HepG2 (cell line): ENCODE measurements at regions not wholly inside any gene's neighbourhood (a gene's known extent, or its start where the extent isn't known, plus 50 kb on each side); places are given as distances from the start of the nearest gene placed in this dataset.

ENCODE experiments used
- ATAC-seq: fragments of 200-7000 bp; cut with Tn5 transposase; 3 replicates; pipeline ENCODE4 v1.9.1; 2020; ENCODE audit warnings: mild to moderate bottlenecking, moderate library complexity
- BruUV-seq: library from RNA; stranded (reverse); fragments of 400-500 nt; replicated peaks from 2 replicates; lab custom pipeline; 2021; lab: Mats Ljungman, UMichigan
- CTCF ChIA-PET: fragments of 300-600 bp; formaldehyde crosslinking; extraction: SDS; loops from one replicate; lab custom pipeline; 2021; ENCODE audit warnings: low total read pairs, inconsistent platforms, low intra/inter-chr PET ratio; lab: Yijun Ruan, JAX
- POLR2A ChIA-PET: fragments of 350-600 bp; sonication (Branson Sonifier 250); formaldehyde crosslinking; loops from one replicate; lab custom pipeline; 2020; ENCODE audit warnings: antibody characterized with exemption, inconsistent platforms; lab: Yijun Ruan, JAX
- DNase-seq: peaks from one replicate; pipeline ENCODE4 v3.0.0-alpha.2; 2015; ENCODE audit warnings: low spot score
- FAIRE-seq: peaks from 3 replicates; lab custom pipeline; 2011; peaks lifted over from hg19 to GRCh38; lab: Jason Lieb, UNC
- H2AFZ ChIP-seq: one replicate; pipeline ENCODE4 v1.6.1; 2011; ENCODE audit warnings: low read length, inconsistent platforms
- H3K27ac ChIP-seq: fragments of 300-600 bp; 3 replicates; pipeline ENCODE4 v1.8.0; 2011; ENCODE audit warnings: mixed run types, mild to moderate bottlenecking, mixed read lengths, low read length, inconsistent platforms; ENCODE audit not compliant: insufficient read depth; ENCODE audit errors: extremely low read length
- H3K27me3 ChIP-seq, 2 experiments: fragments of 200-600 bp in 1 of 2; 2 replicates in 1 of 2; 3 replicates in 1 of 2; pipeline versions ENCODE4 v1.6.0 to v1.8.0; 2011; ENCODE audit warnings: low read length in 2 of 2, mild to moderate bottlenecking in 2 of 2, moderate library complexity in 2 of 2, inconsistent platforms in 1 of 2; ENCODE audit not compliant: insufficient read depth in 2 of 2, control insufficient read depth in 1 of 2
- H3K36me3 ChIP-seq, 2 experiments: fragments of 200-600 bp in 1 of 2; replicated peaks in 1 of 2; 2 replicates in 1 of 2; 3 replicates in 1 of 2; pipeline versions ENCODE4 v1.5.1 to v1.8.0; 2011; ENCODE audit warnings: low read length in 2 of 2, inconsistent platforms in 1 of 2; ENCODE audit not compliant: insufficient read depth in 2 of 2, control insufficient read depth in 1 of 2
- H3K4me1 ChIP-seq: 2 replicates; pipeline ENCODE4 v1.5.1; 2012; ENCODE audit warnings: low read length, inconsistent platforms; ENCODE audit not compliant: insufficient read depth
- H3K4me2 ChIP-seq: 2 replicates; pipeline ENCODE4 v1.6.0; 2011; ENCODE audit warnings: low read depth, low read length, inconsistent platforms
- H3K4me3 ChIP-seq, 3 experiments: fragments of 200-600 bp in 1 of 3; sonication (generic), shearing (Covaris generic) in 1 of 3; replicated peaks in 1 of 3; 2 replicates each; pipeline ENCODE4 v1.5.1; 2011 to 2016; ENCODE audit warnings: low read length in 3 of 3, inconsistent platforms in 2 of 3, low read depth in 2 of 3, mild to moderate bottlenecking in 2 of 3, control low read depth in 1 of 3, mixed read lengths in 1 of 3; ENCODE audit not compliant: insufficient read depth in 1 of 3
- H3K79me2 ChIP-seq: one replicate; pipeline ENCODE4 v1.6.1; 2011; ENCODE audit warnings: low read length, inconsistent platforms; ENCODE audit not compliant: insufficient read depth
- H3K9ac ChIP-seq: 2 replicates; pipeline ENCODE4 v1.6.0; 2011; ENCODE audit warnings: mild to moderate bottlenecking, low read depth, low read length, inconsistent platforms; ENCODE audit not compliant: insufficient read depth
- H3K9me3 ChIP-seq: 2 replicates; pipeline ENCODE4 v1.5.1; 2012; ENCODE audit warnings: mild to moderate bottlenecking, low read length
- H4K20me1 ChIP-seq: 2 replicates; pipeline ENCODE4 v1.6.0; 2011; ENCODE audit warnings: inconsistent platforms, mild to moderate bottlenecking, low read length, moderate library complexity; ENCODE audit not compliant: insufficient read depth
- HIC2 ChIP-seq: sonication (generic); formaldehyde crosslinking; IDR thresholded peaks from 2 replicates; pipeline ENCODE4 v1.9.0; 2022; ENCODE audit warnings: low read depth, missing genetic modification reagents
- MBNL3 ChIP-seq: fragments of 250-450 bp; sonication (Bioruptor Pico); conservative IDR thresholded peaks from 2 replicates; pipeline ENCODE4 v1.8.0; 2022; ENCODE audit warnings: mild to moderate bottlenecking, inconsistent platforms
- PHF5A ChIP-seq: IDR thresholded peaks from one replicate; pipeline ENCODE4 v1.6.1; 2018; ENCODE audit warnings: low read depth, missing genetic modification reagents; ENCODE audit not compliant: unreplicated experiment
- ZHX2 ChIP-seq, 2 experiments: sonication (generic) in 1 of 2; formaldehyde crosslinking in 1 of 2; IDR thresholded peaks; 2 replicates each; pipeline versions ENCODE4 v1.6.1 to v1.9.0; 2014 to 2022; ENCODE audit warnings: antibody characterized with exemption in 1 of 2, borderline replicate concordance in 1 of 2, inconsistent platforms in 1 of 2, low read depth in 1 of 2, missing genetic modification reagents in 1 of 2
- ZNF10 ChIP-seq: sonication (generic); formaldehyde crosslinking; IDR thresholded peaks from 2 replicates; pipeline ENCODE4 v1.4.0; 2020; ENCODE audit warnings: mild to moderate bottlenecking, low read depth, missing genetic modification reagents, borderline replicate concordance
- ZNF281 ChIP-seq: sonication (generic); formaldehyde crosslinking; IDR thresholded peaks from 2 replicates; pipeline ENCODE4 v1.4.0; 2020; ENCODE audit warnings: missing genetic modification reagents, borderline replicate concordance
- ZNF337 ChIP-seq: sonication (generic); formaldehyde crosslinking; IDR thresholded peaks from 2 replicates; pipeline ENCODE4 v1.5.1; 2020; ENCODE audit warnings: missing genetic modification reagents, low read depth, mild to moderate bottlenecking, borderline replicate concordance
- ZNF775 ChIP-seq: sonication (generic); formaldehyde crosslinking; IDR thresholded peaks from 2 replicates; pipeline ENCODE4 v1.4.0; 2020; ENCODE audit warnings: missing genetic modification reagents, mild to moderate bottlenecking, moderate library complexity, borderline replicate concordance
- WGBS: methylation state at CpG from one replicate; pipeline ENCODE4 v1.1.6; 2017; ENCODE audit warnings: low lambda C conversion rate; 5-methylcytosine and 5-hydroxymethylcytosine counted together
- in situ Hi-C: cut with HindIII; loops from 2 replicates; pipeline ENCODE4 v1.10.0; 2017; ENCODE audit warnings: low pct_unique_long_range_greater_than_20kb; ENCODE audit not compliant: extremely low pct_ligation_motif_present
- intact Hi-C: fragments of 100-400 bp; cut with micrococcal nuclease; formaldehyde crosslinking; loops from one replicate; pipeline ENCODE4 v1.10.0; 2022; ENCODE audit not compliant: unreplicated experiment
- TF ChIP-seq, protein P1 (sequence below): sonication (generic); formaldehyde crosslinking; IDR thresholded peaks from 2 replicates; pipeline ENCODE4 v1.5.0; 2020; ENCODE audit warnings: missing genetic modification reagents
- TF ChIP-seq, protein P2 (sequence below): sonication (generic); formaldehyde crosslinking; IDR thresholded peaks from 2 replicates; pipeline ENCODE4 v1.8.0; 2022; ENCODE audit warnings: mild to moderate bottlenecking, missing genetic modification reagents

DNA sequence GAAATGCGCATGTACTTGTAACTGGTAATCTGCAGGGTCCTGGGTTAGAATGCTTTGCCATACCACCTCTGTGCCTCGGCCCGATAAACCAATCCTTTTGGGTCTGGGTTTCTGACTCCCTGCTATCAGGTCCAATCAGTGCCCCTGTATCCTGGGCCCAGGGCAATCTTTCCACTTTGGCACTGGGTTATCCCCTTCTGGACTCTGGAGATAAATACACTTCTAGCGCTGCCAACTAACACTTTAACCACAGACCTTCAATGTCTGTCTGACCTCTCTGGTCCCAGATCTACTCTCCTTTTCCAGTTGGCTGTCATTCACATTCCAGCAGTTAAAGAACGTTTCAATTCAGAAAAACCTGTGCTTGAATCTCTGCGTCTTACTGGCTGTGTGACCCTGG, 55.3 kb downstream of the DNAAF9 start:
- Histone ChIP-seq H3K4me1 (no peaks in the 10 kb centered on the region), H3K9me3 (no peaks in the 10 kb centered on the region), H4K20me1 (no peaks in the 10 kb centered on the region), H3K36me3 (peaks cover 0 to 8% of the 10 kb centered on the region in 2 experiments; a peak in 3 of 5 replicates), H2AFZ (no peak overlapping the region), H3K9ac (no peak overlapping the region), H3K79me2 (no peaks in the 10 kb centered on the region), H3K4me2 (no peak overlapping the region), H3K27ac (no peak overlapping the region), H3K27me3 (no peaks in the 10 kb centered on the region), H3K4me3 (no peak overlapping the region)
- TF ChIP-seq ZHX2 (IDR thresholded peaks at IDR 0.05; ENCODE audit: low read depth) (no peak), ZHX2 (CRISPR knock-in tag; IDR thresholded peaks at IDR 0.05; ENCODE audit: borderline replicate concordance) (no peak), ZNF281 (CRISPR knock-in tag) (no peak), ZNF10 (CRISPR knock-in tag) (no peak), ZNF337 (CRISPR knock-in tag) (no peak), ZNF775 (no peak), HIC2 (CRISPR knock-in tag) (no peak), PHF5A (CRISPR knock-in tag) (no peak), MBNL3 (no peak)
- TF ChIP-seq, protein P1, sequence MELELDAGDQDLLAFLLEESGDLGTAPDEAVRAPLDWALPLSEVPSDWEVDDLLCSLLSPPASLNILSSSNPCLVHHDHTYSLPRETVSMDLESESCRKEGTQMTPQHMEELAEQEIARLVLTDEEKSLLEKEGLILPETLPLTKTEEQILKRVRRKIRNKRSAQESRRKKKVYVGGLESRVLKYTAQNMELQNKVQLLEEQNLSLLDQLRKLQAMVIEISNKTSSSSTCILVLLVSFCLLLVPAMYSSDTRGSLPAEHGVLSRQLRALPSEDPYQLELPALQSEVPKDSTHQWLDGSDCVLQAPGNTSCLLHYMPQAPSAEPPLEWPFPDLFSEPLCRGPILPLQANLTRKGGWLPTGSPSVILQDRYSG = no peak
- TF ChIP-seq, protein P2, sequence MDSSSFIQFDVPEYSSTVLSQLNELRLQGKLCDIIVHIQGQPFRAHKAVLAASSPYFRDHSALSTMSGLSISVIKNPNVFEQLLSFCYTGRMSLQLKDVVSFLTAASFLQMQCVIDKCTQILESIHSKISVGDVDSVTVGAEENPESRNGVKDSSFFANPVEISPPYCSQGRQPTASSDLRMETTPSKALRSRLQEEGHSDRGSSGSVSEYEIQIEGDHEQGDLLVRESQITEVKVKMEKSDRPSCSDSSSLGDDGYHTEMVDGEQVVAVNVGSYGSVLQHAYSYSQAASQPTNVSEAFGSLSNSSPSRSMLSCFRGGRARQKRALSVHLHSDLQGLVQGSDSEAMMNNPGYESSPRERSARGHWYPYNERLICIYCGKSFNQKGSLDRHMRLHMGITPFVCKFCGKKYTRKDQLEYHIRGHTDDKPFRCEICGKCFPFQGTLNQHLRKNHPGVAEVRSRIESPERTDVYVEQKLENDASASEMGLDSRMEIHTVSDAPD (CRISPR knock-in tag) = no peak
- FAIRE-seq (no peak), ATAC-seq (no peak), DNase-seq (no peak)
- ChIA-PET POLR2A (no interaction called here), CTCF (no interaction called here)
- 95% methylated on average over 6 of the region's 6 CpGs for WGBS
- no TSS peak for BruUV-seq
- in situ Hi-C loops = no loop called here
- intact Hi-C loops = no loop called here
